GM18909 (cell line): ENCODE measurements at regions not wholly inside any gene's neighbourhood (a gene's known extent, or its start where the extent isn't known, plus 50 kb on each side); places are given as distances from the start of the nearest gene placed in this dataset.
"Not testable (repeated sequence)": the region's sequence is repeated elsewhere in the genome, so short reads cannot be mapped to it uniquely, and the experiment has no call there.

Experiments used
- ATAC-seq: cut with Tn5 transposase; IDR thresholded peaks from one replicate; pipeline ENCODE4 v1.9.1; 2021; ENCODE audit warnings: mild to moderate bottlenecking; ENCODE audit not compliant: unreplicated experiment, poor library complexity

- no peak for ATAC-seq
These were observed 144.6 kb upstream of the PALS2 start for GRCh38 chr7:24428676-24429075.

DNA sequence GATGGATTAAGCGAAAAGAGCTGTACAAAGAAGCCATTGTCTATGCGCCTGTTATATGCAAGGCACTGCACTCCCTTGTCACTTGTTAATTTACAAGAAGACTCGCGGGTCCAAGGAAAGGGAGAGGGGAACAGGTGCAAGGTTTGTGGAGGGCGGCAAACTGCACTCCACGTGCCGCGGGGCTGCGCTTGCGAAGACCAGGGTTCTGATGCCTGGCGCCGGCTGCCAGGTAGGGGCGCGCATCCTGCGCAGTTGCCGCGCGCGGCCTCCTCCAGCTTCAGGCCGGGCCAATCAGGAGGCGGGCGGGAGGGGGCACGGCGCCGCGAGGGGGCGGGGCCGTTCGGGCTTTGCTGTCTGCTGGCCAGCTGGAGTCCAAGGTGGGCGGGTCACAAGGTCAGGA lies 140.6 kb upstream of the PALS2 start:
- no peak for ATAC-seq

DNA sequence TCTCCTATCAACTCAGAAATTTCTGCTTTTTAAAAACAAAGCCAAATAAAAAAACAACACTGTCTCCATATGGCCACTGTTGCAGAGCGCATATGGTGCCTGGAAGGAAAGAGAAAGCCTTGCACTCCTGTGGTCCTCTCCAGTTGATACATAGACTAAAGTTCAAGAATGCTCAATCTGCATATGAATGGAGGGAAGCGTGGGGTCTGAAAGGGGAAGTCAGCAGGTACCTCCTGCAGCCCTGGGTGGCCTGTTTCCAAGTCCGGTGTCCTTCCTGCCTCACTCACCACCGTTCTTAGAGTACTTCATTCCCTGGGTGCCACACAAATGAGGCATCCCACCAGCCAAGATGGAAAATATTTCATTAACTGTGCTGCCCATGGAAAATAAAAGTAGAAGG lies 138.3 kb upstream of the PALS2 start:
- ATAC-seq = no peak

DNA sequence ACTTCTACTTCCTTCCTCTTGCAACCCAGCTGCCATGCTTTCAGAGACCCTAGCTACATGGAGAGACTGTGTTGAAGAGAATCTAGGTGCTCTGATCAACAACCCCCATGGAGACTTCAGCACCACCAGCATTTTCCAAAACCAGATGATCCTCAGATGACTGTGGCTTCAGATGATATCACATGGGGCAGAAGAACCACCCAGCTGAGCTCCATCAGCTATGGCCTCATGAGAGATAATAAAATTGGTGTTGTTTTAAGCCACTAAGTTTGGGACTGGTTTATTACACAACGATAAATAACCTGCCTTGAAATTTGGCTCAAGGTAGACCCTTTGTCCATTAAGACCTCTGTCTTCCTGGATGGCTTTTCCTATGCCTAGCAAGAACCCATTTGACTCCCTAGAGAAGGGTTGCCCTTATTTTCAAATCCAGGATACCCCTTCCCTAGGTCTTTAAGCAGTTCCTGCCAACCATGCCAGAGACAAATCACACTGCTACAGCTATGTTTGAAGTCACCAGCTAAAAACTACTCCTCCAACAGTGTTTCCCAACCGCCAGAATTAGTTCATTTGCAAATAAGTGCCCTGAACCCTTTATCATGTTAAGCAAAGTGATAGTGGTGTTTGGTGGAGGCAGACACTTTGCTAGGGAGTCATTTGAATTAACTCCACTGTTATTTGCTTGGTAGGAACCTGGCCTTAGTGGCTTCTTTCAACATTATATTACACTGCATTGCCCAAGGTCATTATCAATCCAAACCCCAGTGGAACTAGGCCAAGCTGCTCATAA lies 136.9 kb upstream of the PALS2 start:
- no peak for ATAC-seq

DNA sequence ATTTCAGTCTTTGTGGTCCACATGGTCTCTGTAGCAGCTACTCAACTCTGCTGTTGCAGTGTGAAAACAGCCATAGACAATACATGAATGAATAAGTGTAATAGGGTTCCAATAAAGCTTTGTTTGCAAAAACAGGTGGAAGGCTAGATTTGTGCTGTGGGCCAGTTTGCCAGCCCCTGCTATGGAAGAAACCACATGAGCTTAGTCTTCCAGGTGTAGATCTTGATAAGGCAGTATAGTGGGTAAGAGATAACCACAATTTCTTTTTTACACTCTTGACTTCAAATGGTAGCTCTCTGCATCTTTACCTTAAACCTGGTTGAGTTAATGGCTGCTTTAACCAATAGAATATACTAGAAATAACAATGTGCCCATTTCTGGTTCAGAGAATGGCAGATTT lies 135.0 kb upstream of the PALS2 start:
- ATAC-seq = no peak

GRCh38 chr7:24439104-24439503 lies 134.1 kb upstream of the PALS2 start:
- not testable (repeated sequence) for ATAC-seq

- ATAC-seq = no peak
These were observed 132.4 kb upstream of the PALS2 start for GRCh38 chr7:24440892-24441291.

- ATAC-seq = no peak
These were observed 131.8 kb upstream of the PALS2 start for GRCh38 chr7:24441314-24442027.

GRCh38 chr7:24442170-24442777 lies 131.0 kb upstream of the PALS2 start:
- no peak for ATAC-seq

DNA sequence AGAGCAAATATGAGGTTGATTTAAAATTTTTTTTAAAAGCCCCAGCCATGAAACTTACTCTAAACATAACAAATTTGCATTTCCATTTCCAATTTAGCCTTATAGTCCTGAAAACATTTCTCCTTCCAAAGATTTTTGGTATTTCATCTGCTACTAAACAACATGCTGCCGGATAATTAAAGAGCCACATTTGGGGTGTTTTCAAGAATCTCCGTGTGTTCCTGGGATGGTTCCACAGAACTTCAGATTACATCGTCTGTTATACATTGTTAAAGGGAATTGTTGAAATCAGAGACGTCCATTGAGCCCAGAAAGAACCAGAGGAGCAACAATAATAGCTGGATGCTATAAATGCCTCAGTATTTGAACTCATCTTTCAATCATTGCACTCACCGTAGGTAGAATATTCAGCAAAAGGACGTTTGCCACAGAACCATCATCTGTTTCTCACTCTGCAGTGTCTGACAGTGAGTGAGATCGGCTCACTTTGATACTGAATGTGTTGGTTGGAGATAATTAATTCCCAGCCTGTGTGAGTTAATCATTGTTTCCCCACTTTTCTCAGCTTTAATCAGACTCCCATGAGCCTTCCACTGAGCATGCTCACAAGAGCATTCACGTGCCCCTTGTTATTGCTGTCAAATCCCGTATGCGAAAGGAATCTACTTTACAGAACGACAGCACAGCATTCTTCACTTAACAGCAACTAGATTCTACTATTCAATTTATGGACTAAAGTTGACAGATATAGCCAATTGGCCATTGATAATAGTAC lies 128.4 kb upstream of the PALS2 start:
- no peak for ATAC-seq

DNA sequence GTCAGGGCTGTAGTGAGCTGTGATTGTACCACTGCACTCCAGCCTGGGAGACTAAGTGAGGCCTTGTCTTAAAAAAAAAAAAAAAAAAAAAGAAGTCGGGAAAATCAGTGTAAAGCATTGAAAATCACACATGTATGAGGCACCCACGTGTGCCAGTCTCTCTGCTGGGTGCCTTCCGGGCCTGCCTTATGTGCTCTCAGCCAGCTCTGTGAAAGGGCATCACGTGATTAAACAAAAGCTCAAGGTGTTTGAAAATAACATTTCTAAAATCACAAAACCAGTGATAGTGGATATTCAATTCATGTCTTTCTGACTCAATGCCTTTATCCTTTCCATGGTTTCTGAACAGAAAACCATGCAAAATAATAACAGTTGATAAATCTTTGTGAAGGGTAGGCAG lies 125.2 kb upstream of the PALS2 start:
- no peak for ATAC-seq

- ATAC-seq = not testable (repeated sequence)
These were observed 123.8 kb upstream of the PALS2 start for GRCh38 chr7:24449416-24449815.

GRCh38 chr7:24455813-24456525 lies 117.3 kb upstream of the PALS2 start:
- ATAC-seq = peak; percentile 82

GRCh38 chr7:24456526-24457218 lies 116.6 kb upstream of the PALS2 start:
- ATAC-seq = peak; percentile 65

GRCh38 chr7:24457219-24457558 lies 116.1 kb upstream of the PALS2 start:
- no peak for ATAC-seq

GRCh38 chr7:24462117-24462516 lies 111.1 kb upstream of the PALS2 start:
- no peak for ATAC-seq

DNA sequence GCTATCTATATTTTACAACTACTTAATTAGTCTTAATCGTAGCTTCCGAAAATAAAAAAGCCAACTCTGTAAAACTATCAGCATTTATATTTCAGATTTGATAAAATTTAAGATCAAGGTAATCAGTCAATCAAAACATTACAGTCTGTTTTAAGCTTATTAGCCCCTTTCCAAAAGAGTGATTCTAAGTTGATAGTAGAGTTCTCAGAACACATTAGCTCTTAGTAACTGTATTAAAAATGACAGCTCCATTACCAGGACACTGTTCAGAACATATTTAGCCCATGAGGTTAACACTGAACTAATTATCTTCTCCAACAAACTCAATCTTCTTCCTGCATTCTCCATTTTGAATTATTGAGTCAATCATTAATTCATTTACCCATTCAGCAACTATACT lies 110.3 kb upstream of the PALS2 start:
- ATAC-seq = no peak

- ATAC-seq = no peak
These were observed 109.8 kb upstream of the PALS2 start for GRCh38 chr7:24463474-24463873.

DNA sequence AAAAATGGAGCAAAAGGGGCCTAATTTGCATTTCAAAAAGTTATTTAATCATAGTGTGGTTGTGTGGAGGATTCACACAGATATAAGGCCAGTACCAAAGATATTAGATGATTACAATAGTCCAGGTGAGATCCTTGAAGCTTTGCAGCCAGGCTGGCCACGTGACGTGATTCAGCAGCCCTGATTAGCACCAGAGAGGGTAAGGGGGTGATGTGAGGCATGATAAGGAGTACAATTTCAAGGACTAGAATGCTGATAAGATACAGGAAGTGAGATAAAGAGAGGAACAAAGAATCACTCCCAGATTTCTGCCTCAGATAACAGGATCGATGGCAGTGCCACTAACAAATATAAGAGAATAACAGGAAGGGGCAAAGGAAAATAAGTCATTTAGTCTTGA lies 108.4 kb upstream of the PALS2 start:
- no peak for ATAC-seq
